Posterior vena cava (tissue), 2 donors: ENCODE measurements at regions not wholly inside any gene's neighbourhood (a gene's known extent, or its start where the extent isn't known, plus 50 kb on each side); places are given as distances from the start of the nearest gene placed in this dataset.

ENCODE experiments used
- DNase-seq: peaks from one replicate; pipeline ENCODE4 v3.0.0-alpha.2; 2020; ENCODE audit warnings: low spot score
- intact Hi-C, 2 donors: fragments of 100-400 bp; cut with DNase I; formaldehyde crosslinking; loops; one replicate each; pipeline versions ENCODE4 v1.14.1 to v1.14.2; 2022 to 2023
- donor health status: DM: yes; HTN: yes; CAD: no.
- donor health status: DM: yes; HTN: yes; CAD: no.

- intact Hi-C loops: no loop called here
- DNase-seq: no peak
Measured at GRCh38 chr3:5644773-5645670, 457.5 kb downstream of the EDEM1 start.

DNA sequence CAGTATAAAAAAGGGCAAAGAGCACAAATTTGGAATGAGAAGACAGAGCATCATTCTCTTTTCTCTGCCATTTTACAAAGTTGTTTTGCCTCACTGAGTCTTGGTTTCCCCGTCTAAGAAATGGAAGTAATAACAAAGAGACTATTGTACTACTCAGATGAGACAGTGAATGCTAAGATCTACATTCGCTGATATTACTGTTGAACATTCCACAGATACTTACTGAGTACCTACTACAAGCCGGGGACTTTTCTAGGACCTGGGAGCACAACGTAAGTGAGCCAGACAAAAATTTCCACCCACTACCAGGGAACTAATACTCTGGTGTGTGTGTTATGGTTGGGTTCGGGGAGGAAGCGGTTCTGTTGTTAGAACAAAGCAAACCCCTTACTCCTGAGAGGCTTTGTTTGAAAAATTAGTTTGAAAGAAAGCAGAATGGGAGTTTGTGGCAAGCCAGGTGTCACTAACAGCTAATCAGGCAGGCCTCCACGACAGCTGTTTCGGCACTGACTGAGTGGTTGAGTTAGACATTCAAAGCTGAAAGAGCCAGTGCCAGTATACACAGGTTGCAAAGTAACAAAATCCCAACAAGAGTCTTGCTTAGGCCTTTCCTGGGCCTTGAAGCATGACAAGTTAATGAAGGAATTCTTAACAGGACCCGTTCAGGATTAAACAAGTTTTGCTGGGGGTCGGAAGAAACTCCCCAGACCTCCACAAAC, 458.3 kb downstream of the EDEM1 start:
- DNase-seq: no peak
- intact Hi-C loops: no loop called here

- DNase-seq: no peak
- intact Hi-C loops: no loop called here
Measured at GRCh38 chr3:5650303-5650702, 462.8 kb downstream of the EDEM1 start.

GRCh38 chr3:5651351-5651750, 463.8 kb downstream of the EDEM1 start:
- intact Hi-C loops: no loop called here
- DNase-seq: no peak

- no peak for DNase-seq
- intact Hi-C loops: no loop called here
Measured at GRCh38 chr3:5653426-5654143, 466.1 kb downstream of the EDEM1 start.

GRCh38 chr3:5657106-5657505, 469.6 kb downstream of the EDEM1 start:
- intact Hi-C loops: no loop called here

DNA sequence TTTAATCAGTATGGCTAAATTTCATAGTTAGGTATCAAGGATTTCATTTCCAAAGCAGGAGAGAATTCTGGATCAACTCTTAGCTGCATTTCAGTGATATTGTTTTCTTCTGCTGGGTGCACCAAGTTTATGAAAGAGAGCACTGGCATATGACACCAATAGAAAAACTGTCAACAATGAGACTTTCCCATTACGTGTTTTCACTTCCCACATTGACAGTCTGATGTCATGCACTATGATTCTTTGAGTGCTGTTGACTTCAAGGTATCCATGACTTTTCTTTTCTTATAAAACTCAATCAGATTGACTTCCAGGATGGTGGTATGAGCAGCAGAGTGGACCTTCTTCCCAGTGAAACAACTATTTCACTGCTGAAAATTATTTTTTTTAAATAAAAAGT, 476.1 kb downstream of the EDEM1 start:
- intact Hi-C loops: loop anchor here in 1 of 2 donors (5.0 kb wide), 1 partner anchor 666 kb away; no protein-coding TSS in a partner anchor
- DNase-seq: no peak

More at GRCh38 chr3:5657106-5657505, 469.6 kb downstream of the EDEM1 start:
- DNase-seq: no peak

- intact Hi-C loops: no loop called here
- DNase-seq: no peak
Measured at GRCh38 chr3:5666455-5666854, 478.9 kb downstream of the EDEM1 start.

DNA sequence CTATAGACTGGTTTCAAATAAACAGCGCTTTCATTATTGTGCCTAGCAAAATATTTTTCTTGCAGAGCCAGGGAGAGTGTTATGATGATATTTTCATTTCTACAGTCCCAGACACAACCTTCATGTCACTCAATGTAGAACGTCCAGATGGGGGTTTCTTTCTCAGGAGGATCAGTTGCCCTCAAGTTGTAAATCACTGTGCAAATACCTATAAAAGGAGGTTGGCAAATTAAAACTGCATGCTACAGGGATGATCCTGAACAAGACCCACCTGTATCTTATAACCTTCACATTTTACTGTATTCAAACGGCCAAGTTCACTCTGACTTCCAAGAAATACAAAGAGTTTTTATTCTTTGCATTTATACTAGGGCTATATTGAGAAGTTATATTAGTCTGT, 486.0 kb downstream of the EDEM1 start:
- no peak for DNase-seq
- intact Hi-C loops: no loop called here

DNA sequence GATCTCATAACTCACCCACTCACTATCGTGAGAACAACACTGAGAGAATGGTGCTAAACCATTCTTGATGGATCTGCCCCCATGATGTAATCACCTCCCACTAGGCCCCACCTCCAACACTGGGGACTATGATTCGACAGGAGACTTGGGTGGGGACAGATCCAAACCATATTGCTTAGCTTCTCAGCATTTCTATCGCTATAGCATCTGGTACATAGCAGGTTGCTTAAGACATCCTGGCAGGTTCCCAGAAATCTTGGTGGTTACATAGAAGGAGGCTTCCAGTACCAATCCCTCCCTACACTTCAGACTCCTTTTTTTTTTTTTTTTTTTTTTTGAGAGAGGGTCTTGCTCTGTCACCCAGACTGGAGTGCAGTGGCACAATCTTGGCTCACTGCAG, 487.8 kb downstream of the EDEM1 start:
- no peak for DNase-seq
- intact Hi-C loops: no loop called here

DNA sequence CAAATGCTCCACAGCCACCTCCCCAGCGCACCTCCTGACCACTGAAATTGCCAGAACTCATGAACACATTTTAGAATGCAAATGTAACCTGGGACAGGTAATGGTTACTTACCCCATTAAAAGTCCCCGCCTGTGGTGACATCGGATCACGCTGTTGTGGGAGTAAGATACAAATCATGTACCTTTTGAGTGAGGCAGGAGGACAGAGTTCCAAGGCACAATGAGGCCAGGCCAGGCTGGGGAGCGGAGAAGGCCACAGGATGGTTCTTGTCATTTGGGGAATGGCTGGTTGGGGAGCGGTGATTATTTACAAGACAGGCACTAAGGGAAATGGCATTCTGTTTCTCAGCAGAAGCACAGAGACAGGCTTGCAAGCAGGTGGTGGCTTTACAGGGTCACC, 490.0 kb downstream of the EDEM1 start:
- intact Hi-C loops: no loop called here

DNA sequence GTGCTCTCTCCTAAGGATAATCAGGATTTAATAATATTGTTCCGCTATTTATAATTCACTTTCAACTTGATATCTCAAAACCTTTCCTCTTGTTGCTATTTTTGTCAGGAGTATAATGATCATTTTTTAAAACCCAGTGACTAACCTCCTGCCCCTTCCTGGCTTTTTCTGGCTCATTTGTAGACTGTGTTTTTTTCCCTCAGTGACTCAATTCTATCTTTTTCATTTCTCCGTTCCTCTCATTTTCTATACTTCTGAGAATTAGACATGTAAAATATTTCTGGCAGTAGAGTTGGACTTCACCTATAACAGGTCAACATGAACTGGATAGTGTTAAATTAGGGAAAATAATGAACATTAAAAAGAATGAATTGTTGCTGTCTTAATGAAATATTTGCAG, 490.7 kb downstream of the EDEM1 start:
- intact Hi-C loops: no loop called here
- no peak for DNase-seq

More for the DNA sequence above, 490.0 kb downstream of the EDEM1 start:
- DNase-seq: no peak

GRCh38 chr3:5678844-5679243, 491.3 kb downstream of the EDEM1 start:
- intact Hi-C loops: no loop called here
- no peak for DNase-seq

GRCh38 chr3:5687230-5687629, 499.7 kb downstream of the EDEM1 start:
- intact Hi-C loops: no loop called here
- no peak for DNase-seq

DNA sequence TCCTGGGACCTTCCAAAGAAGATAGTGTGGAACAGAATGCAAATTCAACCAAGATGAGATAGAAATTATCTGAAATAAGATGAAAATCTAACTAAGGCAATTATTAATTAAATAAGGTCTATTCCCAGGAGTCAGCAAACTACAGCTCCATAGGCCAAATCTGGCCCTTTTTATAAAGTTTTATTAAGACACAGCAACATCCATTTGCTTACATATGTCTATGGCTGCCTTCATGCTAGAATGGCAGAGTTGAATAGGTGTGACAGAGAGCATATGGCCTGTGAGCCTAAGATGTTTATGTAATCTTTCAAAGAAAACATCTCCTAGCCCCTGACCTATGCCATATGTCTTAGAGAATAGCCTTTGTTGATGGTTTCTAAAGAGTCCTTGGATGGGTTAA, 503.0 kb downstream of the EDEM1 start:
- intact Hi-C loops: no loop called here
- DNase-seq: no peak

GRCh38 chr3:5690904-5691532, 503.5 kb downstream of the EDEM1 start:
- DNase-seq: no peak
- intact Hi-C loops: no loop called here

- no peak for DNase-seq
- intact Hi-C loops: no loop called here
Measured at GRCh38 chr3:5692446-5692845, 504.9 kb downstream of the EDEM1 start.

DNA sequence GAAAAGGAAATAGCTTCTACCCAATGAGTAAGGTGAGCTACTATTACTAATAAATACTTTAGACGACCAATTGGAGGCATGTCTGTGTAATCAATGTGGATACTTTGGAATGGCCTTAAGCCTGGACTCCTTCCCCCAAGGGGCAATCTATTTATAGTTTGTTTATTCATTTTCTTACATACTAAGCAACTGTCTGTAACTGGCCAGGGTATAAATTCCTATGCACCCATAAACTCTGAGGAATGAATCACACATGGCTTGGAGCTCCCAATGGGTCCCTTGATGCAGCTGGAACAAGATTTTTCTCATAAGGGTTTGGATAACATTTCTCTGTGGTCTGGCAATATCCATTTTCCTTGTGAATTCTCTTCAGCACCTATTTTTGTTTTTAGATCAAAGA, 506.8 kb downstream of the EDEM1 start:
- intact Hi-C loops: no loop called here
- no peak for DNase-seq

GRCh38 chr3:5698851-5699250, 511.3 kb downstream of the EDEM1 start:
- DNase-seq: no peak
- intact Hi-C loops: no loop called here

- DNase-seq: no peak
- intact Hi-C loops: no loop called here
Measured at GRCh38 chr3:5699313-5699712, 511.8 kb downstream of the EDEM1 start.
